ENCODE measurements at regions not wholly inside any gene's neighbourhood (a gene's known extent, or its start where the extent isn't known, plus 50 kb on each side); places are given as distances from the start of the nearest gene placed in this dataset.

DNA sequence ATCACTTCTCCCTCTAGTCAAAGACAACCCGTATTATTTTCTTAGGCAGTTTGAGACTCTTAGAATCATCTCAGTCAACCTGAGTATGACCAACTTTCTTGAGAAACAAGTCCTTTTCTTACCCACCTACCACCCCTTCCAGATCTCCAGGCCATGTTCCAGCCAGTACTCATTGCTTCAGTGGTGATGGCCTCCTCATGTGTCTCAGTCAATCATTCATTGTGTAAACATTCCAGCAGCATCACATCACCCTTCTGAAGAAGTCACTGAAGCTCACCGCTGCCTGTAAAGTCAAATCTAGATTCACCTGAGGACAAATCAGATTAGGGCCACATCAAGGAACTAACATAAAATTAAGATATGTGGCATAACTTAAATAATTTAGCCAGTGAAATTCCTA is 467.2 kb upstream of the NRP1 start:
- H3K4me3 ChIP-seq (ENCODE audit: low read depth in 1 of 2, low read length in 2 of 2), result no peak overlapping the region
- H3K4me1 ChIP-seq (ENCODE audit: control insufficient read depth in 1 of 2, insufficient read depth in 2 of 2, low read length in 2 of 2), result no peaks in the 10 kb centered on the region
- H3K27me3 ChIP-seq (ENCODE audit: control insufficient read depth in 1 of 2, insufficient read depth in 2 of 2, low read length in 2 of 2), result no peaks in the 10 kb centered on the region
- no peak overlapping the region for H3K9ac ChIP-seq (ENCODE audit: low read depth in 1 of 2, low read length in 2 of 2)
- H3K36me3 ChIP-seq (ENCODE audit: control insufficient read depth in 1 of 2, insufficient read depth in 2 of 2, low read length in 2 of 2), result no peaks in the 10 kb centered on the region
- H3K27ac ChIP-seq (ENCODE audit: low read depth, low read length), result no peak overlapping the region
- H3K9me3 ChIP-seq (ENCODE audit: control insufficient read depth in 1 of 2, low read length in 2 of 2), result no peaks in the 10 kb centered on the region

DNA sequence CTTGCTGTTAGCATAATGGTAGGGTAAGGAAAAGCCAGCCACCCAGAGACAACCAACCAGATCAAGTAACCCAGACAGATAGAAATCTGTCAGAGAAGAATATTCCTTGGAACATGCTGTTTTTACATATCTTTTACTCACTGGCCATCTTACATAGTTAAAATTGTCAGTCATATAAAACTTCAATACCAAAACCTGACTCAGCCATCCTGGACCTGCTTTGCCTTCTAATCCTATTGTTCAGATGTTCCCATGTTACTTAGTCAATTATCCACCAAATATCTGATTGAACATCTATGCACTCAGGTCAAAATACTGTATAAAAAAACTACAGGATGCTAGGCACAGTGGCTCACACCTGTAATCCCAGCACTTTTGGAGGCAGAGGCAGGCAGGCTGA is 466.5 kb upstream of the NRP1 start:
- H3K9me3 ChIP-seq (ENCODE audit: control insufficient read depth in 1 of 2, low read length in 2 of 2), result no peaks in the 10 kb centered on the region
- H3K27me3 ChIP-seq (ENCODE audit: control insufficient read depth in 1 of 2, insufficient read depth in 2 of 2, low read length in 2 of 2), result no peaks in the 10 kb centered on the region
- H3K27ac ChIP-seq (ENCODE audit: low read depth, low read length), result no peak overlapping the region
- H3K4me3 ChIP-seq (ENCODE audit: low read depth in 1 of 2, low read length in 2 of 2), result no peak overlapping the region
- H3K9ac ChIP-seq (ENCODE audit: low read depth in 1 of 2, low read length in 2 of 2), result no peak overlapping the region
- no peaks in the 10 kb centered on the region for H3K36me3 ChIP-seq (ENCODE audit: control insufficient read depth in 1 of 2, insufficient read depth in 2 of 2, low read length in 2 of 2)
- H3K4me1 ChIP-seq (ENCODE audit: control insufficient read depth in 1 of 2, insufficient read depth in 2 of 2, low read length in 2 of 2), result no peaks in the 10 kb centered on the region

DNA sequence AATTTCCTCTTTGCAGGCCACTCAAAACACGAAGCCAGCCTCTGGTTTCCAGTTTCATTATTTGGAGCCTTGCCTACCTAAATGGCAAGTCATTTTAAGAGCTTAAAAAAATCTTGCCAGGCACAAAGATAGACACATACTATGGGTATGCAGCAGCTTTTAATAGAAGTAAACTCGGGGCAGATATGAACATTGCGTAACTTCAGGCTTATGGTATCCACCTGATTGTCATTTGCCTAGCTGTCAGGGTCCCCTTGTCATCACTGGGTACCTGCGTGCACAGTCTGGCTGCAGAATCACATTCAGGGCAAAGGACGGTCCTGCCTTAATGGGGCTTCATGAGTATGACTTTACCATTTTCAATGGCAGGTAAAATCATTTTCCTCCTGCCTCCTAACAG is 466.1 kb upstream of the NRP1 start:
- H3K4me1 ChIP-seq (ENCODE audit: control insufficient read depth in 1 of 2, insufficient read depth in 2 of 2, low read length in 2 of 2), result no peaks in the 10 kb centered on the region

GRCh38 chr10:33799944-33800323 is 465.5 kb upstream of the NRP1 start:
- Histone ChIP-seq H3K9ac (ENCODE audit: low read depth in 1 of 2, low read length in 2 of 2) (no peak overlapping the region), H3K4me3 (ENCODE audit: low read depth in 1 of 2, low read length in 2 of 2) (no peak overlapping the region), H3K27me3 (ENCODE audit: control insufficient read depth in 1 of 2, insufficient read depth in 2 of 2, low read length in 2 of 2) (no peaks in the 10 kb centered on the region), H3K36me3 (ENCODE audit: control insufficient read depth in 1 of 2, insufficient read depth in 2 of 2, low read length in 2 of 2) (no peaks in the 10 kb centered on the region), H3K27ac (ENCODE audit: low read depth, low read length) (no peak overlapping the region), H3K4me1 (ENCODE audit: control insufficient read depth in 1 of 2, insufficient read depth in 2 of 2, low read length in 2 of 2) (no peaks in the 10 kb centered on the region), H3K9me3 (ENCODE audit: control insufficient read depth in 1 of 2, low read length in 2 of 2) (no peaks in the 10 kb centered on the region)

More for the DNA sequence above, 466.1 kb upstream of the NRP1 start:
- no peaks in the 10 kb centered on the region for H3K27me3 ChIP-seq (ENCODE audit: control insufficient read depth in 1 of 2, insufficient read depth in 2 of 2, low read length in 2 of 2)
- H3K36me3 ChIP-seq (ENCODE audit: control insufficient read depth in 1 of 2, insufficient read depth in 2 of 2, low read length in 2 of 2), result no peaks in the 10 kb centered on the region
- H3K9me3 ChIP-seq (ENCODE audit: control insufficient read depth in 1 of 2, low read length in 2 of 2), result no peaks in the 10 kb centered on the region
- H3K9ac ChIP-seq (ENCODE audit: low read depth in 1 of 2, low read length in 2 of 2), result no peak overlapping the region
- H3K27ac ChIP-seq (ENCODE audit: low read depth, low read length), result no peak overlapping the region
- H3K4me3 ChIP-seq (ENCODE audit: low read depth in 1 of 2, low read length in 2 of 2), result no peak overlapping the region

DNA sequence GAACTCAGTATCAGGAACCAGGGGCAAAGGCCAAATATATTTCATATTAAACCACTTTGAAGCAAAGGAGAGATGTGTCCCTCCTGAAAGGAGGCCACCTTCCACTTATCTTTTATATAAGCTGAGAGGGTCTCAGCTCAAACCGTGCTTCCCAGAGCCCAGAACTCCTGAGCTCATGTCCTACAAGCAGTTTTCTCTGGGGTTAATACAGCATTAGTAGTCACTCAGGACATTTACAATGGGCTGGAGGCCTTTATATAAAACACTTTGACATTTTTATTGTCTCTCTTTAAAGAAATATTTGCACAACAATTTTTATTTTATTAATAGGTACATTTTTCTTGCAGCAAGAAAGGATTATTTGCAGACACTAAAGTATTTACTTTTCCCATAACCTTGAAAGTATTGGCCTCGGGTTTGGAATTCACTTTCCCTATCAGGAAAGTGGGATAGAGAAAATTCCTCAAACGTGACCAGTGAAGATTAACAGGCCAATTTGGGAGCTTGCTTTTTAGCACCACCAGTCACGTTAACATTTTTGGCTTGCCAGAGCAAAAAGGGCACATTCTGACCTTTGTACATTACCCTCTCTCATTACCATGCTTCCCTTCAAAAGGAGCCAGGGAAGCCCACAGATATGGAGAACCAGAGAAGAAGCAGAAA is 464.9 kb upstream of the NRP1 start:
- Histone ChIP-seq H3K9ac (ENCODE audit: low read depth in 1 of 2, low read length in 2 of 2) (no peak overlapping the region), H3K4me1 (ENCODE audit: control insufficient read depth in 1 of 2, insufficient read depth in 2 of 2, low read length in 2 of 2) (no peaks in the 10 kb centered on the region), H3K27ac (ENCODE audit: low read depth, low read length) (no peak overlapping the region), H3K4me3 (ENCODE audit: low read depth in 1 of 2, low read length in 2 of 2) (no peak overlapping the region), H3K27me3 (ENCODE audit: control insufficient read depth in 1 of 2, insufficient read depth in 2 of 2, low read length in 2 of 2) (no peaks in the 10 kb centered on the region), H3K36me3 (ENCODE audit: control insufficient read depth in 1 of 2, insufficient read depth in 2 of 2, low read length in 2 of 2) (no peaks in the 10 kb centered on the region), H3K9me3 (ENCODE audit: control insufficient read depth in 1 of 2, low read length in 2 of 2) (no peaks in the 10 kb centered on the region)

- no peak overlapping the region for H3K4me3 ChIP-seq (ENCODE audit: low read depth in 1 of 2, low read length in 2 of 2)
- H3K36me3 ChIP-seq (ENCODE audit: control insufficient read depth in 1 of 2, insufficient read depth in 2 of 2, low read length in 2 of 2), result no peaks in the 10 kb centered on the region
- H3K4me1 ChIP-seq (ENCODE audit: control insufficient read depth in 1 of 2, insufficient read depth in 2 of 2, low read length in 2 of 2), result no peaks in the 10 kb centered on the region
- no peaks in the 10 kb centered on the region for H3K9me3 ChIP-seq (ENCODE audit: control insufficient read depth in 1 of 2, low read length in 2 of 2)
- no peaks in the 10 kb centered on the region for H3K27me3 ChIP-seq (ENCODE audit: control insufficient read depth in 1 of 2, insufficient read depth in 2 of 2, low read length in 2 of 2)
- H3K27ac ChIP-seq (ENCODE audit: low read depth, low read length), result no peak overlapping the region
- H3K9ac ChIP-seq (ENCODE audit: low read depth in 1 of 2, low read length in 2 of 2), result no peak overlapping the region
These were observed 464.3 kb upstream of the NRP1 start for GRCh38 chr10:33798754-33799153.

GRCh38 chr10:33796680-33797079 is 462.2 kb upstream of the NRP1 start:
- H3K27me3 ChIP-seq (ENCODE audit: control insufficient read depth in 1 of 2, insufficient read depth in 2 of 2, low read length in 2 of 2), result no peaks in the 10 kb centered on the region

DNA sequence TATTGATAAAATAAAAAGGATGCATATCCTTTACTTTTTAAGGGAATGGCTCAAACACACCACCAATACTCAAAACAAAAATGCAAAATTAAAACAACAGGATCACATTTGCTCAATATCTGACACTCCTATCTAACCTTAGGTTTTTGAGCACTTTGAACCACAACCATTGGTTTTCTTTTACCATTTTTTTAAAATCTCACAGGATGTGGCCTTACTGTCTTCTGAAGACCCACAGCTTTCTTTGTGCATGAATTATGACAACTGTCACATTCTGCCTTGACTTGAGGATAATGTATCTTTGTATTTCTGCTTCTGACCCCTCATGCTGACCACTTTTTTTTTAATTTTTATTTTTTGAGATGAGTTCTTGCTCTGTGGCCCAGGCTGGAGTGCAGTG is 461.1 kb upstream of the NRP1 start:
- Histone ChIP-seq H3K4me1 (ENCODE audit: control insufficient read depth in 1 of 2, insufficient read depth in 2 of 2, low read length in 2 of 2) (no peaks in the 10 kb centered on the region), H3K27me3 (ENCODE audit: control insufficient read depth in 1 of 2, insufficient read depth in 2 of 2, low read length in 2 of 2) (no peaks in the 10 kb centered on the region), H3K4me3 (ENCODE audit: low read depth in 1 of 2, low read length in 2 of 2) (no peak overlapping the region), H3K36me3 (ENCODE audit: control insufficient read depth in 1 of 2, insufficient read depth in 2 of 2, low read length in 2 of 2) (no peaks in the 10 kb centered on the region), H3K27ac (ENCODE audit: low read depth, low read length) (no peak overlapping the region), H3K9me3 (ENCODE audit: control insufficient read depth in 1 of 2, low read length in 2 of 2) (no peaks in the 10 kb centered on the region), H3K9ac (ENCODE audit: low read depth in 1 of 2, low read length in 2 of 2) (no peak overlapping the region)

More at GRCh38 chr10:33796680-33797079, 462.2 kb upstream of the NRP1 start:
- no peak overlapping the region for H3K4me3 ChIP-seq (ENCODE audit: low read depth in 1 of 2, low read length in 2 of 2)
- H3K4me1 ChIP-seq (ENCODE audit: control insufficient read depth in 1 of 2, insufficient read depth in 2 of 2, low read length in 2 of 2), result no peaks in the 10 kb centered on the region
- H3K9me3 ChIP-seq (ENCODE audit: control insufficient read depth in 1 of 2, low read length in 2 of 2), result no peaks in the 10 kb centered on the region
- no peaks in the 10 kb centered on the region for H3K36me3 ChIP-seq (ENCODE audit: control insufficient read depth in 1 of 2, insufficient read depth in 2 of 2, low read length in 2 of 2)
- H3K27ac ChIP-seq (ENCODE audit: low read depth, low read length), result no peak overlapping the region
- no peak overlapping the region for H3K9ac ChIP-seq (ENCODE audit: low read depth in 1 of 2, low read length in 2 of 2)

DNA sequence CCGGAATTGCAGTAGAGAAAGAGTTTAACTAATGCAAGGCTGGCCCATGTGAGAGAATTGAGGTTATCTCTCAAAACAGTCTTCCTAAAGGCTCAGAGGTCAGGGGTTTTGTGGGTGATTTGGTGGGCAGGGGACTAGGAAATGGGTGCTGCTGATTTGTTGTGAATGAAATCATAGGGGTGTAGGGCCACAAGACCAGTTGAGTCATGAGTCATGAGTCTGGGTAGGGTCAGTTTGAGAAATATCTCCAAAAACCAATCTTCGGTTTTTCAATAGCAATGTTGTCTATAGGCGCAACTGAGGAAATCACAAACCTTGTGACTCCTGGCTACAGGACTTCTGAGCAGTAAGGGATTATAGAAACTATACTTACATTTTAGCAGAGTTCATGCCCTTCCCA is 460.0 kb upstream of the NRP1 start:
- Histone ChIP-seq H3K9me3 (ENCODE audit: control insufficient read depth in 1 of 2, low read length in 2 of 2) (no peaks in the 10 kb centered on the region), H3K36me3 (ENCODE audit: control insufficient read depth in 1 of 2, insufficient read depth in 2 of 2, low read length in 2 of 2) (no peaks in the 10 kb centered on the region), H3K4me3 (ENCODE audit: low read depth in 1 of 2, low read length in 2 of 2) (no peak overlapping the region), H3K4me1 (ENCODE audit: control insufficient read depth in 1 of 2, insufficient read depth in 2 of 2, low read length in 2 of 2) (no peaks in the 10 kb centered on the region), H3K9ac (ENCODE audit: low read depth in 1 of 2, low read length in 2 of 2) (no peak overlapping the region), H3K27ac (ENCODE audit: low read depth, low read length) (no peak overlapping the region), H3K27me3 (ENCODE audit: control insufficient read depth in 1 of 2, insufficient read depth in 2 of 2, low read length in 2 of 2) (no peaks in the 10 kb centered on the region)

GRCh38 chr10:33793793-33794192 is 459.3 kb upstream of the NRP1 start:
- Histone ChIP-seq H3K27ac (ENCODE audit: low read depth, low read length) (no peak overlapping the region), H3K4me3 (ENCODE audit: low read depth in 1 of 2, low read length in 2 of 2) (no peak overlapping the region), H3K27me3 (ENCODE audit: control insufficient read depth in 1 of 2, insufficient read depth in 2 of 2, low read length in 2 of 2) (no peaks in the 10 kb centered on the region), H3K9me3 (ENCODE audit: control insufficient read depth in 1 of 2, low read length in 2 of 2) (no peaks in the 10 kb centered on the region), H3K4me1 (ENCODE audit: control insufficient read depth in 1 of 2, insufficient read depth in 2 of 2, low read length in 2 of 2) (no peaks in the 10 kb centered on the region), H3K9ac (ENCODE audit: low read depth in 1 of 2, low read length in 2 of 2) (no peak overlapping the region), H3K36me3 (ENCODE audit: control insufficient read depth in 1 of 2, insufficient read depth in 2 of 2, low read length in 2 of 2) (no peaks in the 10 kb centered on the region)

- no peaks in the 10 kb centered on the region for H3K4me1 ChIP-seq (ENCODE audit: control insufficient read depth in 1 of 2, insufficient read depth in 2 of 2, low read length in 2 of 2)
- H3K27ac ChIP-seq (ENCODE audit: low read depth, low read length), result no peak overlapping the region
- H3K9me3 ChIP-seq (ENCODE audit: control insufficient read depth in 1 of 2, low read length in 2 of 2), result no peaks in the 10 kb centered on the region
- no peaks in the 10 kb centered on the region for H3K36me3 ChIP-seq (ENCODE audit: control insufficient read depth in 1 of 2, insufficient read depth in 2 of 2, low read length in 2 of 2)
- no peak overlapping the region for H3K4me3 ChIP-seq (ENCODE audit: low read depth in 1 of 2, low read length in 2 of 2)
- H3K27me3 ChIP-seq (ENCODE audit: control insufficient read depth in 1 of 2, insufficient read depth in 2 of 2, low read length in 2 of 2), result no peaks in the 10 kb centered on the region
- H3K9ac ChIP-seq (ENCODE audit: low read depth in 1 of 2, low read length in 2 of 2), result no peak overlapping the region
These were observed 456.8 kb upstream of the NRP1 start for GRCh38 chr10:33791272-33791660.

Measured in duodenal mucosa (tissue), 2 donors.